SK-N-MC (cell line): ENCODE measurements at regions not wholly inside any gene's neighbourhood (a gene's known extent, or its start where the extent isn't known, plus 50 kb on each side); places are given as distances from the start of the nearest gene placed in this dataset.

ENCODE experiments used
- EZH2 ChIP-seq: fragments of 200-600 bp; sonication (generic); IDR thresholded peaks from one replicate; pipeline ENCODE4 v1.6.1; 2017; ENCODE audit warnings: antibody characterized with exemption
- POLR2AphosphoS5 ChIP-seq: IDR thresholded peaks from 2 replicates; pipeline ENCODE4 v1.6.1; 2012; ENCODE audit warnings: mild to moderate bottlenecking, low read depth, low read length, borderline replicate concordance

- TF ChIP-seq EZH2 (no peak), POLR2AphosphoS5 (no peak)
Measured at GRCh38 chr10:65818990-65819389, 1106.8 kb upstream of the LRRTM3 start.
